Chondrocyte (in vitro differentiated cells): ENCODE measurements at regions not wholly inside any gene's neighbourhood (a gene's known extent, or its start where the extent isn't known, plus 50 kb on each side); places are given as distances from the start of the nearest gene placed in this dataset.

Experiments used
- DNase-seq: peaks from one replicate; pipeline ENCODE4 v3.0.0; 2021; ENCODE audit warnings: mixed read lengths, low spot score
- H3K27ac Mint-ChIP-seq: one replicate; pipeline ENCODE4 v1.8.0; 2021; ENCODE audit warnings: mild to moderate bottlenecking, moderate library complexity, mixed read lengths; ENCODE audit not compliant: unreplicated experiment
- H3K27me3 Mint-ChIP-seq: 2 replicates; pipeline ENCODE4 v1.8.0; 2021; ENCODE audit warnings: low read depth, mixed read lengths
- H3K36me3 Mint-ChIP-seq: 2 replicates; pipeline ENCODE4 v1.8.0; 2021; ENCODE audit warnings: low read depth, mixed read lengths
- H3K4me1 Mint-ChIP-seq: 2 replicates; pipeline ENCODE4 v1.8.0; 2021; ENCODE audit warnings: low read depth, mild to moderate bottlenecking, mixed read lengths
- H3K4me3 Mint-ChIP-seq: one replicate; pipeline ENCODE4 v1.8.0; 2021; ENCODE audit warnings: mild to moderate bottlenecking, moderate library complexity, mixed read lengths; ENCODE audit not compliant: unreplicated experiment
- H3K9me3 Mint-ChIP-seq: 2 replicates; pipeline ENCODE4 v1.8.0; 2021; ENCODE audit warnings: low read depth, mixed read lengths
- TF ChIP-seq, protein P1 (sequence below): fragments of 200-600 bp; sonication (generic); IDR thresholded peaks from 2 replicates; pipeline ENCODE4 v1.5.0; 2021; ENCODE audit warnings: antibody characterized with exemption, mild to moderate bottlenecking, moderate library complexity

GRCh38 chr12:13340149-13340548 is 143.6 kb downstream of the EMP1 start:
- peaks cover 5% of the 10 kb centered on the region for H3K9me3 Mint-ChIP-seq
- DNase-seq, result no peak
- no peak overlapping the region for H3K4me3 Mint-ChIP-seq
- no peaks in the 10 kb centered on the region for H3K36me3 Mint-ChIP-seq
- peak overlapping the region; percentile 45 for H3K27ac Mint-ChIP-seq
- H3K27me3 Mint-ChIP-seq, result peaks cover 6% of the 10 kb centered on the region
- peaks cover 16% of the 10 kb centered on the region for H3K4me1 Mint-ChIP-seq
- TF ChIP-seq, protein P1, sequence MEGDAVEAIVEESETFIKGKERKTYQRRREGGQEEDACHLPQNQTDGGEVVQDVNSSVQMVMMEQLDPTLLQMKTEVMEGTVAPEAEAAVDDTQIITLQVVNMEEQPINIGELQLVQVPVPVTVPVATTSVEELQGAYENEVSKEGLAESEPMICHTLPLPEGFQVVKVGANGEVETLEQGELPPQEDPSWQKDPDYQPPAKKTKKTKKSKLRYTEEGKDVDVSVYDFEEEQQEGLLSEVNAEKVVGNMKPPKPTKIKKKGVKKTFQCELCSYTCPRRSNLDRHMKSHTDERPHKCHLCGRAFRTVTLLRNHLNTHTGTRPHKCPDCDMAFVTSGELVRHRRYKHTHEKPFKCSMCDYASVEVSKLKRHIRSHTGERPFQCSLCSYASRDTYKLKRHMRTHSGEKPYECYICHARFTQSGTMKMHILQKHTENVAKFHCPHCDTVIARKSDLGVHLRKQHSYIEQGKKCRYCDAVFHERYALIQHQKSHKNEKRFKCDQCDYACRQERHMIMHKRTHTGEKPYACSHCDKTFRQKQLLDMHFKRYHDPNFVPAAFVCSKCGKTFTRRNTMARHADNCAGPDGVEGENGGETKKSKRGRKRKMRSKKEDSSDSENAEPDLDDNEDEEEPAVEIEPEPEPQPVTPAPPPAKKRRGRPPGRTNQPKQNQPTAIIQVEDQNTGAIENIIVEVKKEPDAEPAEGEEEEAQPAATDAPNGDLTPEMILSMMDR, result no peak

GRCh38 chr12:13339538-13339937 is 143.0 kb downstream of the EMP1 start:
- H3K4me3 Mint-ChIP-seq, result no peak overlapping the region
- peaks cover 16% of the 10 kb centered on the region for H3K4me1 Mint-ChIP-seq
- TF ChIP-seq, protein P1, result no peak
- H3K36me3 Mint-ChIP-seq, result no peaks in the 10 kb centered on the region
- peaks cover 5% of the 10 kb centered on the region for H3K9me3 Mint-ChIP-seq
- H3K27me3 Mint-ChIP-seq, result peaks cover 8% of the 10 kb centered on the region
- H3K27ac Mint-ChIP-seq, result peak overlapping the region; percentile 71
- no peak for DNase-seq

DNA sequence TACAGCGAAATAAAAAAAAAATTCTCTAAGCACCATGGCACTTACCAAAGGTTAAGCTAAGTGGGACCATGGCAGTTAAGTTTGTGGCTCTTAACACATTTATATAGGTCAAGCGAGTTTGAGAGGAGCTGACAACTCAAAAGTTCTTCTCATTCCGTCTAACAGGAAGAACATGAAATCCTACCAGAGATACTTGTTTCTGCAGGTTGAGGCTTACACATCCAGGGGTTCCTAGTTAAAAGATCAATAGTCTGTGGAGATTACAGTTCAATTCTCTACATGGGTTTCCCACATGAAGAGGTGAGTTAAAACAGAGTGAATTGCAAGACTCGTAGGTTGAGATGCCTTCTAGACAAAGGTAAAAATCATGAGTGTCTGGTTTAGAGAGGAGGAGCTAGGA is 142.6 kb downstream of the EMP1 start:
- peaks cover 5% of the 10 kb centered on the region for H3K9me3 Mint-ChIP-seq
- peaks cover 16% of the 10 kb centered on the region for H3K4me1 Mint-ChIP-seq
- no peaks in the 10 kb centered on the region for H3K36me3 Mint-ChIP-seq
- no peak overlapping the region for H3K4me3 Mint-ChIP-seq
- no peak for DNase-seq
- H3K27me3 Mint-ChIP-seq, result peaks cover 9% of the 10 kb centered on the region
- TF ChIP-seq, protein P1, result no peak
- H3K27ac Mint-ChIP-seq, result no peak overlapping the region

DNA sequence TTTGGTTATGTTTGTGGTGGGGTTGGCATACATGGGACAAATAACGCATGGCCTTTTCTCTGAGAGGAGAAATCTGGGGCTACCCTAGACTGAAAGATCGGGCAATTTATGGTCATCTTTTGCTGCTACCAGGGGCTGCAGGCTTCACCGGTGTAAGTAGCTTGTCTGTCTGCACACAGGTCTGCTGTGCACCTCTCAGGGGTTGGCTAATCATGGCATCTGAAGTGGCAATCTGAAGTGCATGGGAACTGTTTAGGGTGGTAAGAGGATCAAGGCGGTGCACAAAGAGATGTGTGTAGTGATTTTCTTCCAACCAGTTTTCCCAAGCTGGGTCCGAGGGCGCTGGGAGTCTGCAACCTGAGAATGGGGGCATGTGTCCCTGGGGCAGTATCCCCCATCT is 141.3 kb downstream of the EMP1 start:
- no peak overlapping the region for H3K27ac Mint-ChIP-seq
- H3K36me3 Mint-ChIP-seq, result no peaks in the 10 kb centered on the region
- H3K9me3 Mint-ChIP-seq, result peaks cover 5% of the 10 kb centered on the region
- peaks cover 16% of the 10 kb centered on the region for H3K4me1 Mint-ChIP-seq
- no peak for DNase-seq
- peaks cover 16% of the 10 kb centered on the region for H3K27me3 Mint-ChIP-seq
- H3K4me3 Mint-ChIP-seq, result no peak overlapping the region
- TF ChIP-seq, protein P1, result no peak

DNA sequence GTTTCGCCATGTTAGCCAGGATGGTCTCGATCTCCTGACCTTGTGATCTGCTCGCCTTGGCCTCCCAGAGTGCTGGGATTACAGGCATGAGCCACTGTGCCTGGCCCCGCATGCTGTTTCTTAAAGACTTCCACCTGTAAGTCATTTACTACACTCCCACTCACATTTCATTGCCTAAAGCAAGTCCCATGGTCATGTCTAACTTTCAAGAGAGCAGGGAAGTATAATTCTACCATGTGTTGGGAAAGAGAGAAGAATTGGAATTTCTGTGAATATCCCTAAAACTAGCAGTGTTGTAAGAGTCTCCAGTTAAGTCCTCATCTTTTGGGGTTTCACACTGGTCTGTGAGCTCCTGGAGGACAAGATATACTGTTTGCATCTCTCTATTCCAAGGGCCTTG is 139.7 kb downstream of the EMP1 start:
- H3K9me3 Mint-ChIP-seq, result peaks cover 6% of the 10 kb centered on the region

More for the DNA sequence above, 139.7 kb downstream of the EMP1 start:
- TF ChIP-seq, protein P1, result no peak
- H3K4me3 Mint-ChIP-seq, result no peak overlapping the region
- H3K27me3 Mint-ChIP-seq, result peaks cover 19% of the 10 kb centered on the region
- DNase-seq, result no peak
- peaks cover 16% of the 10 kb centered on the region for H3K4me1 Mint-ChIP-seq
- H3K27ac Mint-ChIP-seq, result no peak overlapping the region
- H3K36me3 Mint-ChIP-seq, result peaks cover 3% of the 10 kb centered on the region
